ENCODE measurements at regions not wholly inside any gene's neighbourhood (a gene's known extent, or its start where the extent isn't known, plus 50 kb on each side); places are given as distances from the start of the nearest gene placed in this dataset.

- Histone ChIP-seq H3K9me2 (replicated peaks; ENCODE audit: insufficient read depth, low read length) (no peaks in the 10 kb centered on the region), H3K4me1 (ENCODE audit: low read length) (peaks cover 4% of the 10 kb centered on the region; the same call in 1 of the 2 replicates), H2AFZ (ENCODE audit: low read length) (no peak overlapping the region), H3K9ac (ENCODE audit: low read length) (no peak overlapping the region), H3K9me3 (replicated peaks; ENCODE audit: insufficient read depth, low read length) (no peaks in the 10 kb centered on the region), H3K4me3 (ENCODE audit: low read length) (no peak overlapping the region), H4K20me1 (ENCODE audit: insufficient read depth, low read length) (no peaks in the 10 kb centered on the region), H3K4me2 (ENCODE audit: low read depth, low read length) (no peak overlapping the region), H3K27me3 (replicated peaks; ENCODE audit: insufficient read depth, low read length) (no peaks in the 10 kb centered on the region), H3K27ac (ENCODE audit: low read length) (no peak overlapping the region), H3K79me2 (ENCODE audit: low read length) (no peaks in the 10 kb centered on the region), H3K36me3 (replicated peaks; ENCODE audit: insufficient read depth, low read length) (no peaks in the 10 kb centered on the region), H3F3A (ENCODE audit: insufficient read depth, low read length) (no peaks in the 10 kb centered on the region)
- TF ChIP-seq EZH2phosphoT487 (IDR thresholded peaks at IDR 0.05; ENCODE audit: low read length) (no peak), CTCF (IDR thresholded peaks at IDR 0.05; ENCODE audit: low read length) (no peak), EZH2 (optimal IDR thresholded peaks at IDR 0.05; ENCODE audit: low read depth, low read length) (no peak)
- no peak for DNase-seq
Observed at GRCh38 chr6:97422171-97422570, 139.2 kb upstream of the MMS22L start.

GRCh38 chr6:97423190-97423589 is 140.2 kb upstream of the MMS22L start:
- H2AFZ ChIP-seq (ENCODE audit: low read length), result no peak overlapping the region
- TF ChIP-seq EZH2 (optimal IDR thresholded peaks at IDR 0.05; ENCODE audit: low read depth, low read length), result no peak
- no peak for TF ChIP-seq CTCF (IDR thresholded peaks at IDR 0.05; ENCODE audit: low read length)
- TF ChIP-seq EZH2phosphoT487 (IDR thresholded peaks at IDR 0.05; ENCODE audit: low read length), result no peak
- no peaks in the 10 kb centered on the region for H3K79me2 ChIP-seq (ENCODE audit: low read length)
- no peaks in the 10 kb centered on the region for H3K9me3 ChIP-seq (replicated peaks; ENCODE audit: insufficient read depth, low read length)
- H3K4me3 ChIP-seq (ENCODE audit: low read length), result no peak overlapping the region
- H3K4me1 ChIP-seq (ENCODE audit: low read length), result peaks cover 4% of the 10 kb centered on the region; the same call in 1 of the 2 replicates
- no peaks in the 10 kb centered on the region for H4K20me1 ChIP-seq (ENCODE audit: insufficient read depth, low read length)
- H3K9ac ChIP-seq (ENCODE audit: low read length), result no peak overlapping the region
- no peaks in the 10 kb centered on the region for H3F3A ChIP-seq (ENCODE audit: insufficient read depth, low read length)
- no peaks in the 10 kb centered on the region for H3K36me3 ChIP-seq (replicated peaks; ENCODE audit: insufficient read depth, low read length)
- H3K4me2 ChIP-seq (ENCODE audit: low read depth, low read length), result no peak overlapping the region
- H3K27ac ChIP-seq (ENCODE audit: low read length), result no peak overlapping the region
- peak; percentile 23 for DNase-seq
- H3K27me3 ChIP-seq (replicated peaks; ENCODE audit: insufficient read depth, low read length), result no peaks in the 10 kb centered on the region
- H3K9me2 ChIP-seq (replicated peaks; ENCODE audit: insufficient read depth, low read length), result no peaks in the 10 kb centered on the region

GRCh38 chr6:97427648-97428047 is 144.6 kb upstream of the MMS22L start:
- no peak for DNase-seq
- Histone ChIP-seq H3K9me2 (replicated peaks; ENCODE audit: insufficient read depth, low read length) (no peaks in the 10 kb centered on the region), H3K27ac (ENCODE audit: low read length) (no peak overlapping the region), H3K27me3 (replicated peaks; ENCODE audit: insufficient read depth, low read length) (no peaks in the 10 kb centered on the region), H4K20me1 (ENCODE audit: insufficient read depth, low read length) (no peaks in the 10 kb centered on the region), H3K9ac (ENCODE audit: low read length) (no peak overlapping the region), H2AFZ (ENCODE audit: low read length) (no peak overlapping the region), H3F3A (ENCODE audit: insufficient read depth, low read length) (no peaks in the 10 kb centered on the region), H3K36me3 (replicated peaks; ENCODE audit: insufficient read depth, low read length) (no peaks in the 10 kb centered on the region), H3K4me1 (ENCODE audit: low read length) (peaks cover 4% of the 10 kb centered on the region; the same call in 1 of the 2 replicates), H3K4me2 (ENCODE audit: low read depth, low read length) (no peak overlapping the region), H3K9me3 (replicated peaks; ENCODE audit: insufficient read depth, low read length) (no peaks in the 10 kb centered on the region), H3K79me2 (ENCODE audit: low read length) (no peaks in the 10 kb centered on the region), H3K4me3 (ENCODE audit: low read length) (no peak overlapping the region)
- TF ChIP-seq EZH2phosphoT487 (IDR thresholded peaks at IDR 0.05; ENCODE audit: low read length) (no peak), EZH2 (optimal IDR thresholded peaks at IDR 0.05; ENCODE audit: low read depth, low read length) (no peak), CTCF (IDR thresholded peaks at IDR 0.05; ENCODE audit: low read length) (no peak)

Measured in MM.1S (cell line).